ENCODE measurements at regions not wholly inside any gene's neighbourhood (a gene's known extent, or its start where the extent isn't known, plus 50 kb on each side); places are given as distances from the start of the nearest gene placed in this dataset.

- no peak for ATAC-seq
- TF ChIP-seq ESRRG (CRISPR knock-in tag; IDR thresholded peaks at IDR 0.05) (no peak), ZFP30 (CRISPR knock-in tag; IDR thresholded peaks at IDR 0.05) (no peak), RARB (CRISPR knock-in tag; IDR thresholded peaks at IDR 0.05) (no peak), CREB5 (CRISPR knock-in tag; IDR thresholded peaks at IDR 0.05; ENCODE audit: low read depth) (no peak), CSDC2 (CRISPR knock-in tag; IDR thresholded peaks at IDR 0.05) (no peak), PATZ1 (CRISPR knock-in tag; IDR thresholded peaks at IDR 0.05; ENCODE audit: borderline replicate concordance) (no peak), ZFP3 (CRISPR knock-in tag; IDR thresholded peaks at IDR 0.05) (no peak), TOX (CRISPR knock-in tag; IDR thresholded peaks at IDR 0.05; ENCODE audit: borderline replicate concordance) (no peak), POU6F1 (CRISPR knock-in tag; IDR thresholded peaks at IDR 0.05; ENCODE audit: borderline replicate concordance, low read depth) (no peak)
Measured at GRCh38 chr11:135075740-135076139, 663.7 kb upstream of the B3GAT1 start.

- ATAC-seq, result no peak
- no peak for TF ChIP-seq ARNTL (CRISPR knock-in tag; IDR thresholded peaks at IDR 0.05; ENCODE audit: borderline replicate concordance, low read depth)
- no peak for TF ChIP-seq TCF4 (CRISPR knock-in tag; IDR thresholded peaks at IDR 0.05; ENCODE audit: borderline replicate concordance)
- no peak for TF ChIP-seq OSR1 (CRISPR knock-in tag; IDR thresholded peaks at IDR 0.05)
- no peak for TF ChIP-seq BACH2 (CRISPR knock-in tag; IDR thresholded peaks at IDR 0.05; ENCODE audit: borderline replicate concordance)
- no peak for TF ChIP-seq ZNF70 (CRISPR knock-in tag; IDR thresholded peaks at IDR 0.05)
- no peak for TF ChIP-seq TSHZ2 (CRISPR knock-in tag; IDR thresholded peaks at IDR 0.05)
- TF ChIP-seq ESRRG (CRISPR knock-in tag; IDR thresholded peaks at IDR 0.05), result no peak
- TF ChIP-seq ZFP30 (CRISPR knock-in tag; IDR thresholded peaks at IDR 0.05), result no peak
- no peak for TF ChIP-seq POU6F1 (CRISPR knock-in tag; IDR thresholded peaks at IDR 0.05; ENCODE audit: borderline replicate concordance, low read depth)
- TF ChIP-seq CREB5 (CRISPR knock-in tag; IDR thresholded peaks at IDR 0.05; ENCODE audit: low read depth), result no peak
- no peak for TF ChIP-seq CSDC2 (CRISPR knock-in tag; IDR thresholded peaks at IDR 0.05)
- no peak for TF ChIP-seq GLIS3 (CRISPR knock-in tag; IDR thresholded peaks at IDR 0.05)
- no peak for TF ChIP-seq PPARA (CRISPR knock-in tag; IDR thresholded peaks at IDR 0.05; ENCODE audit: borderline replicate concordance)
Measured at GRCh38 chr11:135074397-135074998, 662.5 kb upstream of the B3GAT1 start.

- no peak for ATAC-seq
- no peak for TF ChIP-seq CSDC2 (CRISPR knock-in tag; IDR thresholded peaks at IDR 0.05)
Measured at GRCh38 chr11:135073870-135074269, 661.8 kb upstream of the B3GAT1 start.
